NCI-H2171 (cell line): ENCODE measurements at regions not wholly inside any gene's neighbourhood (a gene's known extent, or its start where the extent isn't known, plus 50 kb on each side); places are given as distances from the start of the nearest gene placed in this dataset.
"Not testable (repeated sequence)": the region's sequence is repeated elsewhere in the genome, so short reads cannot be mapped to it uniquely, and the experiment has no call there.

Experiments
- DNase-seq: peaks from one replicate; lab custom pipeline; 2025; lab: John Stamatoyannopoulos, UW

DNA sequence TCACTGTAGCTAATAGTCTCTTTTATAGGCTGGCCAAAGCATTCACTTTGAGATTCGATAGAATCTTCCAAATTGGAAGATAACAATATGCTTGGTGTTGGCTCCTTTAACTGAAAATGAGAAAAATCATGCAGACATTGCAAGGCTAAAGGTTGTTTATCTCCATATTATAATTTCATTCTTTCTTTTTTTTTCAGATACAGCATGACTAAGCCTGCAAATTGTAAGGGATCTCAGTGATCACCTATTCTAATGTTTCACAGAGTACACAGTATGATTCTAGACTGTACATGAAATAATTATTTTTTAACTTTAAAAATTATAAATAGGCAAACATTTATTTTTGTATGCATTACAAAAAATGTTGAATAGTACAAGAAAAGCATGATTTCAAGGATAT lies 451.7 kb upstream of the DDI1 start:
- DNase-seq: no peak

DNA sequence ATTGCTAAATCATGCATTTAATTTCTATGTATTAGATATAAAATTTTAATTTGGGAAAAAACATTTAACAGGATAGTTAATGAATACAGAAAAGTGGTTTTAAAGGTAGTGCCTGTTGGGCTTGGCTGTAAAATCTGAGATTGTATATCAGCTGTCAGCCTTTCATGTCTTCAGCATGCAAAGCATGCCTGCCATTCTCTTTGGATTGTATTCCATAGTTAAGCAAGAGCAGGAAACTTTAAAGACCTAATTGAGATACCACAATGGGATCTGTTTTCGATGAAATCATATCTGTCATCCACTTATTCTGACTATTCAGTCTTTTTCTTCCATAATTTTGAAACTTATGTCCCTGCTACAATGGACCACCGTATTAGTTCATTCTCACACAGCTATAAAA lies 451.0 kb upstream of the DDI1 start:
- no peak for DNase-seq

DNA sequence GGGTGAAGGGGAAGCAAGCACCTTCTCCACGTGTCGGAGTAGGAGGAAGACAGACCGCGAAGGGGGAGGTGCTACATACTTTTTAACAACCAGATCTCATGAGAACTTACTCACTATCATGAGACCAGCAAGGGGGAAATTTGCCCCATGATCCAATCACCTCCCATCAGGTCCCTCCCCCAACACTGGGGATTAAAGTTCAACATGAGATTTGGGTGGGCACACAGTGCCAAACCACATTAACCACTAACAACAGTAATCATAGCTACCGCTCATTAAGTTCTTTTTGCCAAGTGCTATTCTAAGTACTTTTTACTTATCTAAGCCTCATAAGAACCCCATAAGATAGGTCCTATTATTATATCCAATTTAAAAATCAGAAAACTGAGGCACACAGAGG lies 450.5 kb upstream of the DDI1 start:
- no peak for DNase-seq

- DNase-seq: no peak
These were observed 449.7 kb upstream of the DDI1 start for GRCh38 chr11:103586756-103587155.

DNA sequence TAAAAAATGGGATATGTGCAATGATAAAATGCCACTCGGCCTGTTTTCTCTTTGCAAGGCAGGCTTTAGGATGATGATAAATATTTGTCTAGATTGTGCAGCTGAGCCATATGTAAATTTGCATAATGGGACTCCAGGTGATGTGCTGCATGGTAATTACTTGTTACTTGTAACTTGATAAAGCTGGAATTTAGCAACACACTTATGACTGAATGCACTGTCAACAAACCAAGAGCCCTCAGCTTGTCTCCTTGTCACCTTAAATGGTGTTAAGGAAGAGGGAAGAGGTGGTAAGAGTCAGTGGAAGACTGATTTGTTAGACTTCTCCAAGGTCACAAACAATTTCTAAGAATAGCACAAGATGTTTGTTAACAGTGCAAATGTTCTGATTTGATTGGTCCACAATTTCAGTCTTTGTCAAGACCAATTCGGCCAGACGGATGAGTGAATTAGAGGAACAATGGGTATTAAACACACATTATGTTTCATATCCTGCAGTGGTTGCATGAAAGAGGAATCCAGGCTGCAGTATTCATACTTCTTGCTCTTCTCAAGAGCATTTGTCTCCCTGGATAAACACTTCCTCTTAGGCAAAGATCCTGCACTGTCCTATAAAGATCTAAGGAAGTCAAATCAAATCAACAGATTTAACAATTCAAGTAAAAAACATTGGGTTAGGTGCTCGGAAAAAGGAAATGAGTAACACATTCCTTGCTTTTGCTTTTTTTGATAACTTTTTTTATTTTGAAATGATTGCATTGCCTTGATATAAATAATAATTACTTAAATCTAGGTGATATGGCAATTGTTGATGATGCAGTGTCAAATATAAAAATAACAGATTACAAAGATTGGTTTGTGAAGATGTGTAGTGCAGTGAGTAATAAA lies 448.3 kb upstream of the DDI1 start:
- DNase-seq: peak; percentile 19

DNA sequence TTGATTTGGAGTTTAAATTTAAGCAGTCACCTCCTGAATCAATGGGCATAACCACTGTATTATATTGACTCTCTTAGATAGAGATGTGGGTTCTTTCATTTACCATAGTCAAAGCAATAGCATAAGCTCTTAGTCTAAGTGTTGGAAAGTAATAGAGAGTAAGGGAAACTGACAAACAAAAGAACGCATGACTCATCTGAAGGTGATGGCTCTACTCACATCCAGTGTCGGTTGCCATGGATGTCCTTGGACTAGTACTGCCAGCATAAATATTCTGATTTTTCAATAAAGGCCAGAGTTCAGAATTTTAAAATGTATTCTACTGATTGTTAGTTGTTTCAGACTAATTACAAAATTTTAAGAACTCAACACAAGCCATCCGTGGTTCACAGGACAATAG lies 444.9 kb upstream of the DDI1 start:
- DNase-seq: no peak

GRCh38 chr11:103594283-103594682 lies 442.2 kb upstream of the DDI1 start:
- no peak for DNase-seq

DNA sequence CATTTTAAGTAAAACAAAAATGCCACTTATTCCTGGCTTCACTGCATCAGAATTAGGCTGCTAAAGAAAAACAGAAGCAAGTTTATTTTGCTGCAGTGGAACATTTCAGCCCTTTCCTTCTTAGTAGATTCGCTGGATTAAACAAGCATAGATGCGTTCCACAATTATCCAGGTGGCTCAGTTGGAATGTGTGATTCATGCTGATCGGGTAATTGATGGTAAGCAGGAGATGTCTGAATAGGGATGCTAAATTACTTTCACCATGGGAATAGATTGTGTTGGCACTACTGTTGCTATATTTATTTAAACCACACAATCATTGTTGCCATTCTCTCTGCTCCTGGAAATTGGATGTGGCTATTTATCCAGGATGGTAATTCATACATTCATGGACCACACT lies 440.1 kb upstream of the DDI1 start:
- DNase-seq: no peak

DNA sequence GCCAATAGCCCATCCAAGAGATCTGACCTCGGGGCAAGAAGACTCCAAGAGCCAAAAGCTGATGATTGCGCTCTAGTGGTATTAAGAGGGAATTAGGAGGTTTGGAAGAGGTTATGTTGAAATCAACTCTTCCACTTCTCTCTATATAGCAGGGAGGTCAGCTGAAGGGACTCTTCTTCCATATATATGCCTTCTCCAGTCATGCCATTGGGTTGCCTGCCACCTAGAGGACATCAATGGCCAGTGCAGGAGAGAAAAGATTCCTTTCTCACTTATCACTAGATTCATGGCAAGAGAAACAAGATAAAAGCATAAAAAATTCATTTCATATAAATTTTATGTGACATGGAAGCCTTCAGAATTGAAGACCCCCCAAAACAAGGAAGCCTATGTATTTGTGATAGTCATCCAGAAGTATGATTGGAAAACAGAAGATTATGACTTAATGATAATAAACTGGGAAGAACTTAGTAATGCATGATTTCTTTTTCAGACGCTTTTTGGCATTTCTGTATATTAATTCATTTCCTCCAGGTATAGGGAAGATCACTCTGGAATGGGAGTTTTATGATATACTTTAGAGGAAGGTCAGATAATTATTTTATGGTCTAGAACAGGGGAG lies 435.1 kb upstream of the DDI1 start:
- DNase-seq: no peak

DNA sequence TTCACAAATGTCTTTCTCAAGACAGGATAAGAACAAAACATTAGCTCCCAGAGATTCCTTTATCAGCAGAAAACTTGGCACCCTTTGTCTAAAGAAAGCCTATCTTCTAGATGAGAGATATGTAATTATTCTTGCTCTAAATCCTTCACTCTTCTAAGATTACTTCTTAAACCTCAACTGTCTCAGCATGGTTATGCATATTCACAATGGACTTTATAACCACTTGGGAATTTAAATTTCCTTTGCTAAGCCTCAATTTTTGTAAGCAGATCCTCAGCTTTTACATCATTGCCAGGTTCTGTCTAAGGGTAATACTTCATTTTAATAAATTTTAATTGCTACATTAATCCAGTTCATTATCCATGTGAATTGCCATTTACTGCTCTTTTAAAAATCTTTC lies 433.6 kb upstream of the DDI1 start:
- no peak for DNase-seq

DNA sequence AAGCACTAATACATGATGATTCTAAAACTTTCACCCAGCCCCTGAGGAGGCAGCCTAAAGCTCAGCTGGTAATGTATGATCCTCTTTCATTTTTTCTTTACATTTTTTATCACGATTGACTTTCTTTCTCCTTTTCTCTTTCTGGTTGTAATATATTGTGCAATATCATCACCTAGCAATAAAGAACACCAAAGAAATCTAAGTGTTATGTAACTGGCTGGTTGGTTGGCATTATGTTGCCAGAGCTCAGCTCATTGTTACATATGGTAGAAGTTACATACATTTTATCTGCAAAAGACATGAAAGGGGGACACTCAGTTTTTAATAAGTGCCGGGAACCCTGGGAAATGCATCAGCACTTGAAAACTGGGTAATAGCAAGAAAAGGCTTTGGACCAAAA lies 432.1 kb upstream of the DDI1 start:
- DNase-seq: no peak

DNA sequence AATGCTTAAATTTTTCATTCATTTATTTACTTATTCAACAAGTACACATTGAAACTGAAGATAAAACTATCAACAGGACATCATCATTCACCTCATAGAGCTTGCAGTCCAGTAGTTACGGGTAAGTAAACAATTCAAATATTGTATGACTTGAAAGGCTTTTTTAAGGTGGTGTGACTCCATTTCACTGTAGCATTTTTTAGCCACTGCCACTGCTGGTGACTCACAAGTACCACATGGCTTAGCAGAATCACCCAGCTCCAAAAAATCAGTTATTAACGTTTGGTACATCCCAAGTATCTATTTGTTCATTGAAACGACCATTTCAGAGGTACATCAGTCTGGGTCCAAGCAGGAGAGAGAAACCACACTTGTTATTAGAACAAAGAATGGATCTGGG lies 427.9 kb upstream of the DDI1 start:
- no peak for DNase-seq

- DNase-seq: no peak
These were observed 427.0 kb upstream of the DDI1 start for GRCh38 chr11:103609117-103610066.

DNA sequence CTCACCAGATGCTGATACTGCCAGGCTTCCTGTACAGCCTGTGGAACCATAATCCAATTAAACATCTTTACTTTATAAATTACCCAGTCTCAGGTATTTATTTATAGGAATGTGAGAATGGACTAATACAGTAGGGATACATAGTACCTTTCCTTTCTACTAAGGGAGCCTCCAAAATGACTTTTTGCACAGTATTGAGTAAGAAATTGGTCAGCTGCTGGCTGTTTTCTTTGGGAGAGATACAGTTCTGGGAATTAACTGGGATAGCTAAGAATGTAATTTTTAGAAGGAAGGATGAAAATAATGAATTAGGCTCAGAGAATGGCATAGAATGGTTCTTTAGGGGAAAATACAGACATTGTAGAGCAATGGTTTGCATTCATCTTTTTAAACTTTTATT lies 426.0 kb upstream of the DDI1 start:
- no peak for DNase-seq

DNA sequence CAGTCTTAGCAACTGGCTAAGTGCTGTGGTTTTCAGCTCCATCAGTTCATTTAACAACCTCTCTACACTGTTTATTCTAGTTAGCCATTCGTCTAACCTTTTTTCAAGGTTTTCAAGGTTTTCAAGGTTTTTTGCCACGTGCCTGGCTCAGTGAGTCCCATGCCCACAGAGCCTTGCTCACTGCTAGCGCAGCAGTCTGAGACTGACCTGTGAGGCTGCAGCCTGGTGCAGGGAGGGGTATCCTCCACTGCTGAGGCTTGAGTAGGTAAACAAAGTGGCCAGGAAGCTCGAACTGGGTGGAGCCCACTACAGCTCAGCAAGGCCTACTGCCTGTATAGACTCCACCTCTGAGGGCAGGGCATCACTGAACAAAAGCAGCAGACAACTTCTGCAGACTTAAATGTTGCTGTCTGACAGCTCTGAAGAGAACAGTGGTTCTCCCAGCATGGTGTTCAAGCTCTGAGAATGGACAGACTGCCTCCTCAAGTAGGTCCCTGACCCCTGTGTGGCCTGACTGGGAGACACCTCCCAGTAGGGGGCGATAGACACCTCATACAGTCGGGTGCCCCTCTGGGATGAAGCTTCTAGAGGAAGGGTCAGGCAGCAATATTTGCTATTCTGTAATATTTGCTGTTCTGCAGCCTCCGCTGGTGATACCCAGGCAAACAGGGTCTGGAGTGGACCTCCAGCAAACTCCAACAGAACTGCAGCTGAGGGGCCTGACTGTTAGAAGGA lies 424.7 kb upstream of the DDI1 start:
- DNase-seq: not testable (repeated sequence)

GRCh38 chr11:103612451-103612850 lies 424.0 kb upstream of the DDI1 start:
- not testable (repeated sequence) for DNase-seq

DNA sequence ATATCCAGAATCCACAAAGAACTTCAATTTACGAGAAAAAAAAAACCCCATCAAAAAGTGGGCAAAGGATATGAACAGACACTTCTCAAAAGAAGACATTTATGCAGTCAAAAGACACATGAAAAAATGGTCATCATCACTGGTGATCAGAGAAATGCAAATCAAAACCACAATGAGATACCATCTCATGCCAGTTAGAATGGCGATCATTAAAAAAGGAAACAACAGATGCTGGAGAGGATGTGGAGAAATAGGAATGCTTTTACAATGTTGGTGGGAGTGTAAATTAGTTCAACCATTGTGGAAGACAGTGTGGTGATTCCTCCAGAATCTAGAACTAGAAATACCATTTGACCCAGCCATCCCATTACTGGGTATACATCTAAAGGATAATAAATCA lies 419.9 kb upstream of the DDI1 start:
- DNase-seq: not testable (repeated sequence)

DNA sequence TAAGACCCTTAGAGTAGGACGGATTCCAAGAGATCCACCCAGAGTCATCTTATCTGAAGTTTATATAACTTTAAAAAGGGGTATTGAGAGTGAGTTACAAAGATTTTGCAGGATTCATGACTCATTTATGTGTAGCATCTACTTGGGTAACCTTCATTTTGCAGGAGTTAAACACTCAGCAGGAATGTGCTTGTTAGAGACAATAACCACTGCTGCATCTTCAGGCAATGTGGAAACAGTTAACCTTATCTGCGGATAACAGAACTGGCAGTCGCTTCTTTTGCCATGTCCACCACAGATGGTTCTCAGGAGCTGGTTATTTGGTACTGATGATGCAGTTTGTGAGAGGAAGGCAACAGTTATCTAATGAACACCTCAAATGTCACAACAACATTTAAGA lies 417.9 kb upstream of the DDI1 start:
- DNase-seq: no peak

DNA sequence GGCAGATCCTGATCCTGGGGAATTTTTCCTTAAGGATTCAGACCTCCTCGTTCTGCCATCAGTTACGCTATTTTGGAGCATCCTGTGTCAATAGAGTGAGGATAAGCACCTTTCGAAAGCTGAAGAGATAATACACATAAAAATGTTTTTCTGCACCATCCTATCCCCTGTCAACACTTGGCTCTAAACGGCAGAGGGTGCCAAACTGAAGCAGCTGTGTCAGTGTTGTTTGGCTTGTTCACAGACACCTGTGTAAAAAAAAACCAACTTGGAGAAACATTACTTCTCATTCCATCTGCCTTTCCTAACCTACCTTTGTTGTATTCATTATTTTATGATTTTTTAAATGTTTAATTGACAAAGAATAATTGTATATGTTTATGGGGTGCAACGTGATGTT lies 417.0 kb upstream of the DDI1 start:
- peak; percentile 24 for DNase-seq

DNA sequence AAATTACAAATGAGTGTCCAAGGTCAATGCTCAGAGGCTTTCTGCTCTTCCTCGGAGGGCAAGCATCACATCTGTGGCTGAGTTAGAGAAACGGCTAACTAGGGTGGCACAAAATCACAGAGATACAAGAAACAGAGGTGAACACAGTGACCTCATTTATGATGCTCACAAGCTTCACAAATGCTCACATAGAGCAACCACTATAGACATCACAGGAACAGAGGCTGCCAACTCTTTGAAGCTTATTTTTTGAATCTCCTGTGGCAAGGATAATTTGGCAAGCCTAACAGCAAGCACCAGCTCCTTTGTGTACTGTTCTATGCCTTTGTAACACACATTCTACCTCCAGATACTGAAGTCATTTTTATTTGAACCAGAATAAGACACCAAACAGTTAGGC lies 416.5 kb upstream of the DDI1 start:
- DNase-seq: no peak

DNA sequence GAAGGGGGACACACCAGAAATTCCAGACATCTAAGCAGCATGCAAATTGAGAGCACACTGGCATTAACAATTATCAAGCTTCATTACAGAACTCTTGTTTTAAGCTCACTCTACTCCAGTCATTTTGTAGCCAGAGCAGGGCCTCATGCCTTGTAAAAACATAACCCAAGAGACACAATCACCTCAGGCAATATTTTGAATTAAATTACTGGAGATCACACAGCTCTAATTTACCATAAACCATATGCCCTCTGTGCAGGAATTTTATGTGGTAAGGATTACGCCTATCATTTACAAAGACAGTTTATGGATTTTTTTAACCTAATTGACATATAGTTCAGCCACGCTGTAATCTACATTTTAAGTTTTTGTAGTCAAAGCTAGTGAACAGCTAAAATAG lies 414.1 kb upstream of the DDI1 start:
- no peak for DNase-seq

DNA sequence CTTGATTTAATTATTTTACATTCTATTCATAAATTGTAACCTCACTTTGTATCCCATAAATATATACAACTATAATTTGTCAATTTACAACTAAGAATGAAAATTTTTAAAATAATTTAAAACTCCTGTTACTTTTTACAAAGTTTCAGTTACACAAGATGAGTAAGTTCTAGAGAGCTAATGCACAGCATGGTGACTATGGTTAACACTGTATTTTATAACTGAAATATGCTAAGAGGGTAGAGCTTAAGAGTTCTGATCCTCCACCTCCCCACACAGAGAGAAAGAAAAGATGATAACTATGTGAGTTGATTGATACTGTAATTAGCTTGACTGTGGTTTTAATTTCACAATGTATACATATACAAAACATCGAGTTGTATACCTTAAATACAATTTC lies 412.5 kb upstream of the DDI1 start:
- no peak for DNase-seq
